ENCODE measurements at regions not wholly inside any gene's neighbourhood (a gene's known extent, or its start where the extent isn't known, plus 50 kb on each side); places are given as distances from the start of the nearest gene placed in this dataset.

DNA sequence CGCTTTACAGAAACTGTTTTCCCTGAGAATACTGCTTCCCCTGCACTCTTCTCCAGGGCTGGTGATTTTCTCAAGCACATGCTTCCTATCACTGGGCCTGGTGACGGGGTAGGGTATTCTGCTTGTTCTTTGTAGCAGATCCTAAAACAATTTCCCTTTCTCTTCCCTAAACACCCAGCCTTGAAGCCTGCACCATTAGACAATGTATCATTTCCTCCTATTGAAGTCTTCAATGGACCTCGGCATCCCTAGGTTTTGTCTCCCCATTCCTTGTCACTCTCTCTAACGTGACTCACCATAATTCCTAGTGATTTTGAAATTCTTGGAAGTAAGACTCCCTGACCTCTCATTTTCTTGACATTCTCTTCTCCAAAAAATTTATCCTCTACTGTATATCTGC is 109.5 kb upstream of the GHITM start:
- Histone ChIP-seq H3K9me3 (ENCODE audit: control insufficient read depth, low read depth, low read length) (no peaks in the 10 kb centered on the region), H3K4me1 (ENCODE audit: control insufficient read depth, extremely low read depth, insufficient read depth, low read length) (no peaks in the 10 kb centered on the region), H2AFZ (ENCODE audit: control insufficient read depth, low read length) (no peak overlapping the region), H3K36me3 (ENCODE audit: control insufficient read depth in 2 of 2, extremely low read depth in 1 of 2, insufficient read depth in 2 of 2, low read length in 2 of 2) (no peaks in the 10 kb centered on the region), H3K9me1 (ENCODE audit: control insufficient read depth, extremely low read depth, insufficient read depth, low read length) (no peaks in the 10 kb centered on the region), H3K9ac (ENCODE audit: control insufficient read depth, extremely low read depth, insufficient read depth, low read length) (no peak overlapping the region), H3K27ac (ENCODE audit: control insufficient read depth, insufficient read depth, low read length) (no peak overlapping the region), H3K79me2 (ENCODE audit: control insufficient read depth, insufficient read depth, low read length) (no peaks in the 10 kb centered on the region), H3K4me3 (ENCODE audit: control insufficient read depth in 2 of 3, extremely low read depth in 1 of 3, insufficient read depth in 2 of 3, low read depth in 1 of 3, low read length in 3 of 3) (no peak overlapping the region), H3K27me3 (ENCODE audit: control insufficient read depth, extremely low read depth, insufficient read depth, low read length) (peaks cover 2% of the 10 kb centered on the region), H4K20me1 (ENCODE audit: control insufficient read depth, extremely low read depth, insufficient read depth, low read length) (no peaks in the 10 kb centered on the region), H3K4me2 (ENCODE audit: control insufficient read depth, extremely low read depth, insufficient read depth, low read depth, low read length) (no peak overlapping the region)
- no peak for TF ChIP-seq EZH2 (IDR thresholded peaks at IDR 0.05; ENCODE audit: low read length)
- TF ChIP-seq, protein P1, sequence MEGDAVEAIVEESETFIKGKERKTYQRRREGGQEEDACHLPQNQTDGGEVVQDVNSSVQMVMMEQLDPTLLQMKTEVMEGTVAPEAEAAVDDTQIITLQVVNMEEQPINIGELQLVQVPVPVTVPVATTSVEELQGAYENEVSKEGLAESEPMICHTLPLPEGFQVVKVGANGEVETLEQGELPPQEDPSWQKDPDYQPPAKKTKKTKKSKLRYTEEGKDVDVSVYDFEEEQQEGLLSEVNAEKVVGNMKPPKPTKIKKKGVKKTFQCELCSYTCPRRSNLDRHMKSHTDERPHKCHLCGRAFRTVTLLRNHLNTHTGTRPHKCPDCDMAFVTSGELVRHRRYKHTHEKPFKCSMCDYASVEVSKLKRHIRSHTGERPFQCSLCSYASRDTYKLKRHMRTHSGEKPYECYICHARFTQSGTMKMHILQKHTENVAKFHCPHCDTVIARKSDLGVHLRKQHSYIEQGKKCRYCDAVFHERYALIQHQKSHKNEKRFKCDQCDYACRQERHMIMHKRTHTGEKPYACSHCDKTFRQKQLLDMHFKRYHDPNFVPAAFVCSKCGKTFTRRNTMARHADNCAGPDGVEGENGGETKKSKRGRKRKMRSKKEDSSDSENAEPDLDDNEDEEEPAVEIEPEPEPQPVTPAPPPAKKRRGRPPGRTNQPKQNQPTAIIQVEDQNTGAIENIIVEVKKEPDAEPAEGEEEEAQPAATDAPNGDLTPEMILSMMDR (optimal IDR thresholded peaks at IDR 0.05 in 1 of 3, IDR thresholded peaks at IDR 0.05 in 1 of 3, conservative IDR thresholded peaks at IDR 0.05 in 1 of 3; ENCODE audit: extremely low read depth in 1 of 3, insufficient read depth in 2 of 3, low read length in 3 of 3): no peak
- dilution Hi-C loops (cut with MboI; ENCODE audit: extremely low pct_ligation_motif_present, low sequenced_read_pairs): no loop called here
- FAIRE-seq (no peak), DNase-seq (ENCODE audit: low read depth, low spot score) (no peak)

DNA sequence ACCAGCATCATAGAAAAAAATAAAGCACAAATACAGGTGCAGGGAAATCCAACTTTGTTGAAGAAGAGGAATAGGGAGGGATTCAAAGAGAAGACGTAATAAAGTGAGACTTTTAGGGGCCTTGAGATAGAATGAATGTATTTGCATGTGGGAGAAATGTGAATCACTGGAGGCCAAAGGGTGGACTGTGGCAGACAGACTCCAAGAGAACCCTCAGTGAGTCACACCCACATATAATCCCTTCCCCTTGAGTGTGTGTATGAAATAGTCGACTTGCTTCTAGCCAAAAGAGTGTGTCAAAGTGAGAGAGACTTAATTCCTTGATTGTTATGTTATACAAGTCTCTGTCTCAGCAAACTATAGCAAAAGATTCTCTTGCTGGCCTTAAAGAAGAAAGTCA is 101.3 kb upstream of the GHITM start:
- Histone ChIP-seq H3K4me2 (ENCODE audit: control insufficient read depth, extremely low read depth, insufficient read depth, low read depth, low read length) (no peak overlapping the region), H2AFZ (ENCODE audit: control insufficient read depth, low read length) (no peak overlapping the region), H3K79me2 (ENCODE audit: control insufficient read depth, insufficient read depth, low read length) (no peaks in the 10 kb centered on the region), H3K4me1 (ENCODE audit: control insufficient read depth, extremely low read depth, insufficient read depth, low read length) (no peaks in the 10 kb centered on the region), H4K20me1 (ENCODE audit: control insufficient read depth, extremely low read depth, insufficient read depth, low read length) (no peaks in the 10 kb centered on the region), H3K36me3 (ENCODE audit: control insufficient read depth in 2 of 2, extremely low read depth in 1 of 2, insufficient read depth in 2 of 2, low read length in 2 of 2) (no peaks in the 10 kb centered on the region), H3K27me3 (ENCODE audit: control insufficient read depth, extremely low read depth, insufficient read depth, low read length) (no peaks in the 10 kb centered on the region), H3K27ac (ENCODE audit: control insufficient read depth, insufficient read depth, low read length) (no peak overlapping the region), H3K9me3 (ENCODE audit: control insufficient read depth, low read depth, low read length) (no peaks in the 10 kb centered on the region), H3K9me1 (ENCODE audit: control insufficient read depth, extremely low read depth, insufficient read depth, low read length) (no peaks in the 10 kb centered on the region), H3K4me3 (ENCODE audit: control insufficient read depth in 2 of 3, extremely low read depth in 1 of 3, insufficient read depth in 2 of 3, low read depth in 1 of 3, low read length in 3 of 3) (no peak overlapping the region), H3K9ac (ENCODE audit: control insufficient read depth, extremely low read depth, insufficient read depth, low read length) (no peak overlapping the region)
- no peak for DNase-seq (ENCODE audit: low read depth, low spot score)
- TF ChIP-seq, protein P1 (optimal IDR thresholded peaks at IDR 0.05 in 1 of 3, IDR thresholded peaks at IDR 0.05 in 1 of 3, conservative IDR thresholded peaks at IDR 0.05 in 1 of 3; ENCODE audit: extremely low read depth in 1 of 3, insufficient read depth in 2 of 3, low read length in 3 of 3): no peak
- no peak for TF ChIP-seq EZH2 (IDR thresholded peaks at IDR 0.05; ENCODE audit: low read length)
- dilution Hi-C loops (cut with MboI; ENCODE audit: extremely low pct_ligation_motif_present, low sequenced_read_pairs): no loop called here
- no peak for FAIRE-seq

Measured in keratinocyte (primary cell).